ENCODE measurements at regions not wholly inside any gene's neighbourhood (a gene's known extent, or its start where the extent isn't known, plus 50 kb on each side); places are given as distances from the start of the nearest gene placed in this dataset.
"Not testable (repeated sequence)": the region's sequence is repeated elsewhere in the genome, so short reads cannot be mapped to it uniquely, and the experiment has no call there.

DNA sequence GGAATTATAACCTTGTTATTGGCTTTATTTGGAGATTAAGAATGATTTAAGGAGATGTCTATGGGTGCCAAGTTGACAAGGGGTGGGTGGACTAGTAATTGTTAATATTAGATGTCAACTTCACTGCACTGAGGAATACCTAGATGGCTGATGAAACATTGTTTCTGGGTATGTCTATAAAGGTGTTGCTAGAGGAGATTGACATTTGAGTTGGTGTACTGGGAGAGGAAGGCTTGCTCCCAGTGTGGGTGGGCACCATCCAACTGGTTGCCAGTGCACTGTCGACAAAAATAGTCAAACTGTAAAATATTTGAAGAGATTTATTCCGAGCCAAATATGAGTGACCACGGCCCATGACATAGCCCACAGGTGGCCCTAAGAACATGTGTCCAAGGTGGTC lies 378.8 kb downstream of the NDFIP2 start:
- no peak for DNase-seq

- DNase-seq, result no peak
Measured at GRCh38 chr13:79853251-79853650, 372.3 kb downstream of the NDFIP2 start.

- DNase-seq, result no peak
Measured at GRCh38 chr13:79851318-79851717, 370.4 kb downstream of the NDFIP2 start.

GRCh38 chr13:79847882-79848592 lies 367.1 kb downstream of the NDFIP2 start:
- no peak for DNase-seq

DNA sequence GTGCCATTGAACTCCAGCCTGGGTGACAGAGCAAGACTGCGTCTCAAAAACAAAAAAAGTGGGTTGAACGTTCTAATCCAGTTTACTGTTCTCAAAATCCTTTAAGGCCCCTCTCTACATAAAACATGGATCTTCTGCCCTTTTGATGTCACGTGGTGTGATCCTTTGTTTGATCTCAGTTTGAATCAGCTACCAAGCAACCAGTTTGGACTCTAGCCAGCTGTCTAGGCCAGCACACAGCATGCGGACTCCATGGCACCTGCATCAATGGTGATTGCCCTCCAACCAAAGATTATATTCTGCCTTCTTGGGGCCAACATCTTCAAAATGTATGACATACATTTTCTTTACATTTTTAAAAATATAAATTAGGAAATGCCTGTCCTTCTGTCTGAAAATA lies 365.4 kb downstream of the NDFIP2 start:
- peak; percentile 23 to 58 for DNase-seq

GRCh38 chr13:79837741-79838450 lies 356.9 kb downstream of the NDFIP2 start:
- DNase-seq, result no peak

DNA sequence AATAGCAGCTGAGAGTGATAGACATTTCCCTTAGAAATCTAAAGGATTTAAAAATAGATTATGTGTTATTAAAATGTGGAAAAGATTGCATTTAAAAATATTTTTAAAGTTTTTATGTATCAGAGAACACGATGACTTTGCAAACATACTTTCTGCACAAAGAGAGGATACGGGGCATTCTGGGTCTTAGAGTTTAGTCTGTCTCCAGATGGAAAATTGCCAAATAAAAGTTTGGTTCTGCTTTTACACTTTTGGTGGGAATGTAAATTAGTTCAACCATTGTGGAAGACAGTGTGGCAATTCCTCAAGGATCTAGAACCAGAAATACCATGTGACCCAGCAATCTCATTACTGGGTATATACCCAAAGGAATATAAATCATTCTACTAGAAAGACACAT lies 355.2 kb downstream of the NDFIP2 start:
- DNase-seq, result not testable (repeated sequence)

GRCh38 chr13:79834876-79835275 lies 353.9 kb downstream of the NDFIP2 start:
- no peak for DNase-seq

- no peak for DNase-seq
Measured at GRCh38 chr13:79833991-79834390, 353.0 kb downstream of the NDFIP2 start.

- no peak for DNase-seq
Measured at GRCh38 chr13:79831556-79831955, 350.6 kb downstream of the NDFIP2 start.

DNA sequence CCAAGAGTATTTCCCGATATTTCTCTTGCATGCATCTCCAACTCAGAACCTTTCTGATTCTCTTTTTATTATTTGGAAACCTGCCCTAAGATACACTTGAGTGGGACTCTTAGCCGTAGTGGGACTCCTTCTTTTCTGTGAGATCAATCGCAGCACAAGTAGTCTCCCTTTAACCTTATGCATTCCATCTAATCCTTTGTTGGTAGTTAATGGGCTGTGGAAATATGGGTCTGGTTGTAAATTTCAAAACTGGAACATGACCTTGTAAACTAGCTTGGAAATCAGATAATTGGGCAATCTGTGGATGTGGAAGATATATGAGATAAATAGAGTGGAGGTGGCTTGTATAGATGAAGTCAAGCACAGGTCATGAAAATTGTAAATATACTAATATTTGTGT lies 350.0 kb downstream of the NDFIP2 start:
- no peak for DNase-seq

DNA sequence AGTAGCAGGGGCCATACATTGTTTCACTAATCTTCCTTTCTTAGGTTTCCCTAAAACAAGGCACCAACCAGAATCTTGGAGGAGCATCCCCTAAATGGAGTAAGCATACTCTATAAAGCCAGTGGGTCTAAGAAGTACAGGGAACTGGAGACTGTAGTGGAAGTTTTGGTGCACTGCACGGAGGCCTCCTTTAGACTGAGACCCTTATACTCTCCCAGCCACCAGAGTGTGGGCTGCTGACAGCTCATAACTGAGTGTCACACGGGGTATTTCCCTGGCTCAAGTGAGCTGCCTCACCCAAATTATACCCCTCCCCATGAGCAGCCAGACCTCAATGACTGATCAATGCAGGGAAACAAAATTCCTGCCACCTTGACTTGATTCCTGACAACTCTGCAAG lies 349.5 kb downstream of the NDFIP2 start:
- DNase-seq, result no peak

DNA sequence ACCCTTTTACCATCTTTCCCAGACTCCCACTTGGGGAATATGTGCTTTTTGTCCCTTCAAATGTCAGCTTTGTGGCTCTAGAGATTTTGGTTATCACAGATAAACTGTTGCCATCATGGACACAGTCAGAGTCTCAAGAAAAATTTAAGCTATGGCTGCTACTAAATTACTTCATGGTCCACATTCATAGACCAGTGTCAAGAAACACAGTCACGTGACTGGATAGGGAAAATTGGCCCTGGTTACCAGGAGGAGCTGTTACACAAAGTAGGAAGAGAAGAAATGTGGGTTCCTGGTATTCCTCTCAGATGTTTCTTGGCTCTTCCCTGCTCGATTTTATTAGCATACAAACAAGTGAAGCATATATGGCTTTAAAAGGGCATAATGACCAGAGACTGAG lies 348.9 kb downstream of the NDFIP2 start:
- no peak for DNase-seq

GRCh38 chr13:79825959-79826358 lies 345.0 kb downstream of the NDFIP2 start:
- DNase-seq, result no peak

DNA sequence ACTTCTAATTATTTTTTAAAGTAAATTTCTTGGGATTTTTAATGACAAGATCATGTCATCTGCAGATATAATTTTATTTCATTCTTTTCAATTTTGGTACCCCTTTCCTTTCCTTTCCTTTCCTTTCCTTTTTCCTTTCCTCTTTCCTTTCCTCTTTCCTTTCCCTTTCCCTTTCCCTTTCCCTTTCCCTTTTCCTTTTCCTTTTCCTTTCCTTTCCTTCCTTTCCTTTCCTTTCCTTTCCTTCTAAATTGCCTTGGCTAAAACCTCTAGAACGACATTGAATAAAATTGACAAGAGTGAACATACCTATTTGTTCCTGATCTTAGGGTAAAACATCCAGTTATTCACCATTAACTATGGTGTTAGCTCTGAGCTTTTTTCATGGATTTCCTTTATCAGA lies 334.1 kb downstream of the NDFIP2 start:
- DNase-seq, result no peak

DNA sequence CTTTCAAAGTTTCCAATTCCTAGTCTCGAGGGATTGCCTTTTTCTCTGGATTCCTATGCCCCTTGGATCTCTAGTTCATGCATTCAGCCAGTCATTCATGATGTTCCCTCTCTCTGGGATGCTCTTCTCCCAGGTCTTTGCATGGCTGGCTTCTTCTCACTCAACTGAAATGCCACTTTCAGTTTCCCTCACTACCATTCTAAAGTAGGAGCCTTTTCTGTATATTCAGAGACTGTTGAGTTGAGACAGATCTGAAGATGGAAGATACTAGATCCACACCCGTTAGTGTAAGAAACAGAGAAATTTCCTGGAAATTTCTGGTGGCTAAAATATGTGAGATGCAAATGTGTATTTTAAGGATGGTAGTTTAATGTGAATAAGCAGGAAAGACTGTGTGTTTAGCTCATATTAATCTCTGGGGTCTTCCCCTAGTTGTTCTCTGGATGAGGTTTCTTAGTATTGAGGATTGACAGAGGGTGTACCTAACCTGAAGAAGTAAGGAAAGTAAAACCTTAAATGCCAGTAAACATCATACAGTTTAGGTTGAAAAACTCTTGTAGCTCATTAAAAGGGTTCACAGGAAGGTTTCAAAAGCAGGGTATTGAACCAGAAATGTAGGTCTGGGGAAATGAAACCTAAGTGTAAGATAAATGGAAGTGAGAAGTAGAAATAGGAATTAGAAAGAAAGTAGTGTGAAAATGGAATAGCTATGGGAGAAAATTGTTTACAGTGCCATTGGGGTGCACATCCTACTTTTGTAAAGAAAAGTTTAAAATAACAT lies 331.3 kb downstream of the NDFIP2 start:
- DNase-seq, result no peak

DNA sequence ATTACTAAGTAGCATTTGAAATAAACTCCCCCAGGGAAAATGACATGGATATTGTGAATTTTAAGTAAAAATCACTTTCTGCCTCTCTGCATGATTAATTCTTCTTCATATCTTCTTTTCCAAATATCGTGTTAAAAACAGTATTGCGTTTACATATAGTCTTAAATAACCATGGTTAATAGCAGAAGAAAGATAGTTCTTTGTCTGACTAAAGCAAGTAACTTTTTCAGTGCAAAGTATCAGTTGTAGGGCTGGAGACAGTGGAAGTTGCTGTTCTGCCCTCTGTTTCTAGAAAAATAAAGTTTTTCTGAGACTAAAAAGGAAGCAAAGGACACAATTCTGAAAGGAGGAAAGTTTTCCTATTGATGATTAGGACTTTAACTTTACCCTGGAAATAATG lies 330.2 kb downstream of the NDFIP2 start:
- no peak for DNase-seq

DNA sequence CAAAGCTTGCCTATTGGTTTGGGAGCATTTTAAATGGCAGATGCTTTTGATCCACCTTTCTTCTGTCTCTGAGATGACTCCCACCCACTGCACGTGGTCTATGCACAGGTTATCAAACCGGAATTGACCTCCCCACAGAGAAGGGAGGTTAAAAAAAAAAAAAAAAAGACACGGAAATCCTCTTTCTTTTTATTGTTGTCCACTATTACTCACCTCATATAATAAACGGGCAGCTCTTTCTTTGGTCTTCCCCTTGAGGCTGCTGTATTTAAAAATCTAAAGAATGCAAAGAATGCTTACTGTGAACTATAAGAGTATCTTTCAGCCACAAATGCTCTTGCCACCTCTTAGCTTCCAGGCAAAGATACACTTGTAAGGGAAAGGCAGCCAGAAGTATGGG lies 329.7 kb downstream of the NDFIP2 start:
- no peak for DNase-seq

- no peak for DNase-seq
Measured at GRCh38 chr13:79810018-79810417, 329.1 kb downstream of the NDFIP2 start.

GRCh38 chr13:79808475-79808874 lies 327.5 kb downstream of the NDFIP2 start:
- no peak for DNase-seq

- DNase-seq, result no peak
Measured at GRCh38 chr13:79807554-79807953, 326.6 kb downstream of the NDFIP2 start.

GRCh38 chr13:79806821-79807220 lies 325.9 kb downstream of the NDFIP2 start:
- no peak for DNase-seq

DNA sequence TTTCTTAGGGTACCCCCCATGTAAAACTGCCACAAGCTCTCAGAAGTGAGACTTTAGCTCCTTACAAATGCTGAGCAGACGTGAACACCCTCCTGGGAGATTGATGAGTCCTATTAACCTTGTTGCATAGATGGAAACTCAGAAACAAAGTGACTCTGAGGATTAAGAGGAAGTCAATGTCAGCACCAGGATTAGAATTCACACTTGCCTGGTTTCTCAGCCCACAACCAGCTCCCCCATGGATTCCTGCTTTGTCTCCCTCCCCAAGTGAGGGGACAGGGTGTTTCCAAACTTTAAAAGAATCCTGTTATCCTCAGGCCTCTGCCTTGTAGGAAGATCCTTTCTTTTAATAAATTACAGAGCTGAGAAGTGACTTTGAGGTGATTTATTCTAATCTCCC lies 324.4 kb downstream of the NDFIP2 start:
- DNase-seq, result no peak

- no peak for DNase-seq
Measured at GRCh38 chr13:79803989-79804388, 323.0 kb downstream of the NDFIP2 start.

All from SHP77 (cell line).